ENCODE measurements at regions not wholly inside any gene's neighbourhood (a gene's known extent, or its start where the extent isn't known, plus 50 kb on each side); places are given as distances from the start of the nearest gene placed in this dataset.

DNA sequence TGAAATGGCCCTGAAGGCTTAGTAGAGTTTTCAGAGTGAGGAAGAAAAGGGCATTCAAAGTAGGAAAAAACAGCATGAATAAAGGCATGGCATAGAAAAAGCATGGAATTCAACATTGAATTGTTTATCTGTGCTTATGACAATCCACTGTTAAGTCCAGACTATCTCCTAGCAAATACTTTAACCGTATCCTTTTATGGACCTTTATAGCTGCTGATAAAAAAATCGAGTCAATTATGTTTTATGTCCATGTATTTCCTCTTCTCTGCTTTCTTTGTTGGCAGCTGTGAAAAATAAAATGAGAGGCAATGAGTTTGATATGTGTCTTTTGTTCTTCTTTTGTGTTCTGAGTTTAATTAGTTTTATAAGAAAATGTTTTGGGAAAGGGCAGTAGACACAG is 70.4 kb downstream of the TDRD15 start:
- no peak overlapping the region for H3K4me3 ChIP-seq (ENCODE audit: low read depth, low read length)
- H3K9me3 ChIP-seq (ENCODE audit: control insufficient read depth, insufficient read depth, low read depth, low read length), result no peaks in the 10 kb centered on the region
- H3K27ac ChIP-seq (ENCODE audit: extremely low read depth, low read depth, low read length), result no peak overlapping the region
- no peaks in the 10 kb centered on the region for H3K36me3 ChIP-seq (ENCODE audit: control insufficient read depth in 2 of 2, insufficient read depth in 1 of 2, low read length in 2 of 2)
- ChIA-PET CTCF (interaction anchor here (1.5 kb wide), 1 partner anchor 123 kb away, joined by 6 read pairs; no protein-coding TSS in a partner anchor), POLR2A (no interaction called here)
- TF ChIP-seq ZBTB21 (tag by site-specific recombination; IDR thresholded peaks at IDR 0.05), result no peak
- no peaks in the 10 kb centered on the region for H3K4me1 ChIP-seq (ENCODE audit: control insufficient read depth, insufficient read depth, low read length)

DNA sequence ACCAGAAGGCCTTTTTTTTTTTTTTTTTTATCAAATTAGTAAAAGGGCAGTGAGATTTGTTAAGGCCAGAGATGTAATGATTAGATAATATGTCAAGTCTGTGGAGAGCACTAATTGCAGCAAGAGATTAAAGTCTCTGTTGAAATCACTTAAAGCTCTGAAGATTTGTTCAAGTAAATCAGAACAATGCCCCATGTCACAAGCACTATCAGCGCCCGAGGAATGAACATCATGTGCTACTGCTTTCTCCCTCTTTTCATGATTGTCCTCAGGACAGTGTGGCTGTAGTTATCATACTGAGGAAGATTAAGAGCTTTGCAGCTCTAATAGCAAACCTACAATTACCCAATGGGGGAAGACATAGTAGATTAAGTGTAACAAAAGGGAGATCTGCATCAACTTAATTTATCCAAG is 71.1 kb downstream of the TDRD15 start:
- no peak overlapping the region for H3K4me3 ChIP-seq (ENCODE audit: low read depth, low read length)
- CTCF ChIA-PET, result interaction anchor here (1.5 kb wide), 1 partner anchor 122 kb away, joined by 6 read pairs; no protein-coding TSS in a partner anchor
- H3K4me1 ChIP-seq (ENCODE audit: control insufficient read depth, insufficient read depth, low read length), result no peaks in the 10 kb centered on the region
- H3K27ac ChIP-seq (ENCODE audit: extremely low read depth, low read depth, low read length), result no peak overlapping the region
- TF ChIP-seq ZFP37 (tag by site-specific recombination; IDR thresholded peaks at IDR 0.05), result no peak
- TF ChIP-seq WT1 (tag by site-specific recombination; IDR thresholded peaks at IDR 0.05), result no peak
- TF ChIP-seq FEZF1 (tag by site-specific recombination; IDR thresholded peaks at IDR 0.05), result no peak
- TF ChIP-seq BCL11B (tag by site-specific recombination; IDR thresholded peaks at IDR 0.05; ENCODE audit: low read depth), result no peak
- TF ChIP-seq ZNF747 (tag by site-specific recombination; IDR thresholded peaks at IDR 0.05), result no peak
- TF ChIP-seq ZSCAN30 (tag by site-specific recombination; IDR thresholded peaks at IDR 0.05), result no peak
- no peak for TF ChIP-seq ZNF843 (tag by site-specific recombination; IDR thresholded peaks at IDR 0.05)
- no peak for TF ChIP-seq ZNF792 (tag by site-specific recombination; IDR thresholded peaks at IDR 0.05)
- no peak for TF ChIP-seq KLF7 (tag by site-specific recombination; IDR thresholded peaks at IDR 0.05; ENCODE audit: borderline replicate concordance)
- no peak for TF ChIP-seq ZNF701 (tag by site-specific recombination; IDR thresholded peaks at IDR 0.05)
- TF ChIP-seq ZNF335 (tag by site-specific recombination; conservative IDR thresholded peaks at IDR 0.05), result no peak
- TF ChIP-seq ZNF791 (tag by site-specific recombination; IDR thresholded peaks at IDR 0.05), result no peak
- TF ChIP-seq ZBTB20 (tag by site-specific recombination; IDR thresholded peaks at IDR 0.05), result no peak
- TF ChIP-seq, protein P1, sequence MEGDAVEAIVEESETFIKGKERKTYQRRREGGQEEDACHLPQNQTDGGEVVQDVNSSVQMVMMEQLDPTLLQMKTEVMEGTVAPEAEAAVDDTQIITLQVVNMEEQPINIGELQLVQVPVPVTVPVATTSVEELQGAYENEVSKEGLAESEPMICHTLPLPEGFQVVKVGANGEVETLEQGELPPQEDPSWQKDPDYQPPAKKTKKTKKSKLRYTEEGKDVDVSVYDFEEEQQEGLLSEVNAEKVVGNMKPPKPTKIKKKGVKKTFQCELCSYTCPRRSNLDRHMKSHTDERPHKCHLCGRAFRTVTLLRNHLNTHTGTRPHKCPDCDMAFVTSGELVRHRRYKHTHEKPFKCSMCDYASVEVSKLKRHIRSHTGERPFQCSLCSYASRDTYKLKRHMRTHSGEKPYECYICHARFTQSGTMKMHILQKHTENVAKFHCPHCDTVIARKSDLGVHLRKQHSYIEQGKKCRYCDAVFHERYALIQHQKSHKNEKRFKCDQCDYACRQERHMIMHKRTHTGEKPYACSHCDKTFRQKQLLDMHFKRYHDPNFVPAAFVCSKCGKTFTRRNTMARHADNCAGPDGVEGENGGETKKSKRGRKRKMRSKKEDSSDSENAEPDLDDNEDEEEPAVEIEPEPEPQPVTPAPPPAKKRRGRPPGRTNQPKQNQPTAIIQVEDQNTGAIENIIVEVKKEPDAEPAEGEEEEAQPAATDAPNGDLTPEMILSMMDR (tag by site-specific recombination; IDR thresholded peaks at IDR 0.05), result no peak
- TF ChIP-seq, protein P2, sequence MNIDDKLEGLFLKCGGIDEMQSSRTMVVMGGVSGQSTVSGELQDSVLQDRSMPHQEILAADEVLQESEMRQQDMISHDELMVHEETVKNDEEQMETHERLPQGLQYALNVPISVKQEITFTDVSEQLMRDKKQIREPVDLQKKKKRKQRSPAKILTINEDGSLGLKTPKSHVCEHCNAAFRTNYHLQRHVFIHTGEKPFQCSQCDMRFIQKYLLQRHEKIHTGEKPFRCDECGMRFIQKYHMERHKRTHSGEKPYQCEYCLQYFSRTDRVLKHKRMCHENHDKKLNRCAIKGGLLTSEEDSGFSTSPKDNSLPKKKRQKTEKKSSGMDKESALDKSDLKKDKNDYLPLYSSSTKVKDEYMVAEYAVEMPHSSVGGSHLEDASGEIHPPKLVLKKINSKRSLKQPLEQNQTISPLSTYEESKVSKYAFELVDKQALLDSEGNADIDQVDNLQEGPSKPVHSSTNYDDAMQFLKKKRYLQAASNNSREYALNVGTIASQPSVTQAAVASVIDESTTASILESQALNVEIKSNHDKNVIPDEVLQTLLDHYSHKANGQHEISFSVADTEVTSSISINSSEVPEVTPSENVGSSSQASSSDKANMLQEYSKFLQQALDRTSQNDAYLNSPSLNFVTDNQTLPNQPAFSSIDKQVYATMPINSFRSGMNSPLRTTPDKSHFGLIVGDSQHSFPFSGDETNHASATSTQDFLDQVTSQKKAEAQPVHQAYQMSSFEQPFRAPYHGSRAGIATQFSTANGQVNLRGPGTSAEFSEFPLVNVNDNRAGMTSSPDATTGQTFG (tag by site-specific recombination; IDR thresholded peaks at IDR 0.05; ENCODE audit: borderline replicate concordance), result no peak
- no peak for TF ChIP-seq ZNF621 (tag by site-specific recombination; IDR thresholded peaks at IDR 0.05)
- TF ChIP-seq, protein P3, sequence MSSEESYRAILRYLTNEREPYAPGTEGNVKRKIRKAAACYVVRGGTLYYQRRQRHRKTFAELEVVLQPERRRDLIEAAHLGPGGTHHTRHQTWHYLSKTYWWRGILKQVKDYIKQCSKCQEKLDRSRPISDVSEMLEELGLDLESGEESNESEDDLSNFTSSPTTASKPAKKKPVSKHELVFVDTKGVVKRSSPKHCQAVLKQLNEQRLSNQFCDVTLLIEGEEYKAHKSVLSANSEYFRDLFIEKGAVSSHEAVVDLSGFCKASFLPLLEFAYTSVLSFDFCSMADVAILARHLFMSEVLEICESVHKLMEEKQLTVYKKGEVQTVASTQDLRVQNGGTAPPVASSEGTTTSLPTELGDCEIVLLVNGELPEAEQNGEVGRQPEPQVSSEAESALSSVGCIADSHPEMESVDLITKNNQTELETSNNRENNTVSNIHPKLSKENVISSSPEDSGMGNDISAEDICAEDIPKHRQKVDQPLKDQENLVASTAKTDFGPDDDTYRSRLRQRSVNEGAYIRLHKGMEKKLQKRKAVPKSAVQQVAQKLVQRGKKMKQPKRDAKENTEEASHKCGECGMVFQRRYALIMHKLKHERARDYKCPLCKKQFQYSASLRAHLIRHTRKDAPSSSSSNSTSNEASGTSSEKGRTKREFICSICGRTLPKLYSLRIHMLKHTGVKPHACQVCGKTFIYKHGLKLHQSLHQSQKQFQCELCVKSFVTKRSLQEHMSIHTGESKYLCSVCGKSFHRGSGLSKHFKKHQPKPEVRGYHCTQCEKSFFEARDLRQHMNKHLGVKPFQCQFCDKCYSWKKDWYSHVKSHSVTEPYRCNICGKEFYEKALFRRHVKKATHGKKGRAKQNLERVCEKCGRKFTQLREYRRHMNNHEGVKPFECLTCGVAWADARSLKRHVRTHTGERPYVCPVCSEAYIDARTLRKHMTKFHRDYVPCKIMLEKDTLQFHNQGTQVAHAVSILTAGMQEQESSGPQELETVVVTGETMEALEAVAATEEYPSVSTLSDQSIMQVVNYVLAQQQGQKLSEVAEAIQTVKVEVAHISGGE (tag by site-specific recombination; conservative IDR thresholded peaks at IDR 0.05; ENCODE audit: low read depth), result no peak
- H3K36me3 ChIP-seq (ENCODE audit: control insufficient read depth in 2 of 2, insufficient read depth in 1 of 2, low read length in 2 of 2), result no peaks in the 10 kb centered on the region
- POLR2A ChIA-PET, result no interaction called here
- no peaks in the 10 kb centered on the region for H3K9me3 ChIP-seq (ENCODE audit: control insufficient read depth, insufficient read depth, low read depth, low read length)

All from HEK293 (cell line).